Prostate gland (tissue), 2 donors: ENCODE measurements at regions not wholly inside any gene's neighbourhood (a gene's known extent, or its start where the extent isn't known, plus 50 kb on each side); places are given as distances from the start of the nearest gene placed in this dataset.
"Not testable (repeated sequence)": the region's sequence is repeated elsewhere in the genome, so short reads cannot be mapped to it uniquely, and the experiment has no call there.

ENCODE experiments used
- DNase-seq: peaks from one replicate; pipeline ENCODE4 v3.0.0-alpha.2; 2019; ENCODE audit warnings: low spot score
- H3K27ac ChIP-seq, 2 donors: fragments of 200-600 bp; sonication (generic); 2 replicates each; pipeline ENCODE4 v1.5.1; 2017 to 2019
- H3K27me3 ChIP-seq: fragments of 200-600 bp; sonication (generic); replicated peaks from 2 replicates; pipeline ENCODE4 v1.5.1; 2019; ENCODE audit not compliant: insufficient read depth
- H3K36me3 ChIP-seq, 2 donors: fragments of 200-600 bp; sonication (generic); 1 replicate in 1 of 2; 2 replicates in 1 of 2; pipeline versions ENCODE4 v1.5.1 to v1.8.1; 2017 to 2019
- H3K4me1 ChIP-seq: fragments of 200-600 bp; sonication (generic); replicated peaks from 2 replicates; pipeline ENCODE4 v1.5.1; 2019
- H3K4me3 ChIP-seq, 2 donors: fragments of 200-600 bp; sonication (generic); 2 replicates each; pipeline ENCODE4 v1.5.1; 2017 to 2019
- H3K9me3 ChIP-seq: fragments of 200-600 bp; sonication (generic); 2 replicates; pipeline ENCODE4 v1.5.1; 2017
- CTCF ChIP-seq, 4 experiments: fragments of 200-600 bp in 2 of 4; fragments of 450-650 bp in 2 of 4; sonication (generic) in 2 of 4; IDR thresholded peaks; 1 replicate in 3 of 4; 2 replicates in 1 of 4; pipeline ENCODE4 v1.5.1; 2016 to 2019; ENCODE audit warnings: antibody characterized with exemption in 4 of 4, mild to moderate bottlenecking in 2 of 4, moderate library complexity in 2 of 4
- POLR2A ChIP-seq: fragments of 450-650 bp; IDR thresholded peaks from one replicate; pipeline ENCODE4 v1.6.1; 2016; ENCODE audit warnings: antibody characterized with exemption, mild to moderate bottlenecking
- POLR2AphosphoS5 ChIP-seq: sonication (generic); formaldehyde crosslinking; IDR thresholded peaks from one replicate; pipeline ENCODE4 v1.6.1; 2017; ENCODE audit warnings: antibody characterized with exemption
- WGBS: methylation state at CpG from one replicate; pipeline ENCODE4 v1.1.5; 2018; 5-methylcytosine and 5-hydroxymethylcytosine counted together
- intact Hi-C: fragments of 100-400 bp; cut with DNase I; formaldehyde crosslinking; loops from one replicate; pipeline ENCODE4 v1.14.2; 2022

- no peak for DNase-seq
- Histone ChIP-seq H3K36me3 (no peaks in the 10 kb centered on the region), H3K9me3 (no peaks in the 10 kb centered on the region), H3K27me3 (no peaks in the 10 kb centered on the region), H3K4me1 (no peaks in the 10 kb centered on the region), H3K27ac (no peak overlapping the region), H3K4me3 (no peak overlapping the region)
- intact Hi-C loops: no loop called here
- TF ChIP-seq CTCF (IDR thresholded peaks at IDR 0.05) (no peak), POLR2AphosphoS5 (no peak), POLR2A (no peak)
- 87% methylated on average over 9 of the region's 9 CpGs for WGBS
These were observed 177.6 kb upstream of the PHACTR1 start for GRCh38 chr6:12538881-12539357.

GRCh38 chr6:12542319-12543115 lies 174.1 kb upstream of the PHACTR1 start:
- 97% methylated on average over 4 of the region's 4 CpGs for WGBS
- intact Hi-C loops, DNase-seq: not testable (repeated sequence)

GRCh38 chr6:12543953-12544352 lies 172.6 kb upstream of the PHACTR1 start:
- intact Hi-C loops: no loop called here
- no peaks in the 10 kb centered on the region for H3K27me3 ChIP-seq
- no peak overlapping the region for H3K27ac ChIP-seq
- no peaks in the 10 kb centered on the region for H3K4me1 ChIP-seq
- H3K4me3 ChIP-seq: no peak overlapping the region
- peak; percentile 13 for DNase-seq
- TF ChIP-seq POLR2AphosphoS5 (peak; percentile 10), POLR2A (no peak)
- no peaks in the 10 kb centered on the region for H3K36me3 ChIP-seq
- 15% methylated on average over 5 of the region's 5 CpGs for WGBS
- H3K9me3 ChIP-seq: no peaks in the 10 kb centered on the region

More at GRCh38 chr6:12542319-12543115, 174.1 kb upstream of the PHACTR1 start:
- H3K9me3 ChIP-seq, H3K27ac ChIP-seq, H3K4me3 ChIP-seq, H3K27me3 ChIP-seq, H3K36me3 ChIP-seq, H3K4me1 ChIP-seq: not testable (repeated sequence)

GRCh38 chr6:12544821-12545565 lies 171.6 kb upstream of the PHACTR1 start:
- TF ChIP-seq POLR2A: no peak
- TF ChIP-seq CTCF (IDR thresholded peaks at IDR 0.05): no peak
- no peak for TF ChIP-seq POLR2AphosphoS5
- no peaks in the 10 kb centered on the region for H3K4me1 ChIP-seq
- WGBS: 57% methylated on average over 3 of the region's 3 CpGs
- H3K9me3 ChIP-seq: no peaks in the 10 kb centered on the region
- no peaks in the 10 kb centered on the region for H3K27me3 ChIP-seq
- DNase-seq: no peak
- intact Hi-C loops: no loop called here
- H3K4me3 ChIP-seq: no peak overlapping the region
- no peak overlapping the region for H3K27ac ChIP-seq
- H3K36me3 ChIP-seq: no peaks in the 10 kb centered on the region

GRCh38 chr6:12545619-12546409 lies 170.8 kb upstream of the PHACTR1 start:
- no peaks in the 10 kb centered on the region for H3K27me3 ChIP-seq
- no peak for TF ChIP-seq CTCF (IDR thresholded peaks at IDR 0.05)
- H3K36me3 ChIP-seq: no peaks in the 10 kb centered on the region
- DNase-seq: no peak
- WGBS: 55% methylated on average over 2 of the region's 2 CpGs
- H3K27ac ChIP-seq: no peak overlapping the region
- no peak overlapping the region for H3K4me3 ChIP-seq
- no peaks in the 10 kb centered on the region for H3K4me1 ChIP-seq
- intact Hi-C loops: no loop called here
- no peaks in the 10 kb centered on the region for H3K9me3 ChIP-seq
